IgD-negative memory B cell (primary cell): ENCODE measurements at regions not wholly inside any gene's neighbourhood (a gene's known extent, or its start where the extent isn't known, plus 50 kb on each side); places are given as distances from the start of the nearest gene placed in this dataset.
"Not testable (repeated sequence)": the region's sequence is repeated elsewhere in the genome, so short reads cannot be mapped to it uniquely, and the experiment has no call there.

ENCODE experiments used
- H3K27ac Mint-ChIP-seq, 3 donors: one replicate each; pipeline ENCODE4 v1.8.0; 2020 to 2022; ENCODE audit warnings: mild to moderate bottlenecking in 3 of 3, mixed read lengths in 3 of 3, moderate library complexity in 1 of 3
- H3K27me3 Mint-ChIP-seq: one replicate; pipeline ENCODE4 v1.8.0; 2021; ENCODE audit warnings: mixed read lengths
- H3K36me3 Mint-ChIP-seq: one replicate; pipeline ENCODE4 v1.8.0; 2020; ENCODE audit warnings: mild to moderate bottlenecking, mixed read lengths
- H3K4me1 Mint-ChIP-seq, 3 donors: one replicate each; pipeline ENCODE4 v1.8.0; 2020 to 2022; ENCODE audit warnings: mixed read lengths in 3 of 3, mild to moderate bottlenecking in 1 of 3
- H3K4me3 Mint-ChIP-seq, 4 donors: one replicate each; pipeline ENCODE4 v1.8.0; 2020 to 2022; ENCODE audit warnings: mild to moderate bottlenecking in 4 of 4, mixed read lengths in 4 of 4, moderate library complexity in 3 of 4
- H3K9me3 Mint-ChIP-seq, 3 donors: one replicate each; pipeline ENCODE4 v1.8.0; 2020 to 2021; ENCODE audit warnings: mixed read lengths in 3 of 3, mild to moderate bottlenecking in 1 of 3

- Mint-ChIP-seq H3K4me1 (no peaks in the 10 kb centered on the region), H3K9me3 (peaks cover 0 to 10% (median 4%) of the 10 kb centered on the region in 3 donors), H3K4me3 (no peak overlapping the region), H3K27me3 (peaks cover 3% of the 10 kb centered on the region), H3K36me3 (peaks cover 2% of the 10 kb centered on the region), H3K27ac (no peak overlapping the region)
These were observed 239.1 kb upstream of the ARID2 start for GRCh38 chr12:45490232-45490881.

GRCh38 chr12:45494279-45494678 is 235.2 kb upstream of the ARID2 start:
- Mint-ChIP-seq H3K27me3 (peaks cover 3% of the 10 kb centered on the region), H3K36me3 (peaks cover 2% of the 10 kb centered on the region), H3K4me3 (no peak overlapping the region), H3K4me1 (no peaks in the 10 kb centered on the region), H3K27ac (no peak overlapping the region), H3K9me3 (peaks cover 2 to 10% (median 4%) of the 10 kb centered on the region in 3 donors)

GRCh38 chr12:45498645-45499044 is 230.9 kb upstream of the ARID2 start:
- H3K36me3 Mint-ChIP-seq, result peaks cover 2% of the 10 kb centered on the region
- H3K4me3 Mint-ChIP-seq, result no peak overlapping the region

GRCh38 chr12:45502481-45503128 is 226.9 kb upstream of the ARID2 start:
- no peaks in the 10 kb centered on the region for H3K9me3 Mint-ChIP-seq

More at GRCh38 chr12:45498645-45499044, 230.9 kb upstream of the ARID2 start:
- Mint-ChIP-seq H3K27ac (no peak overlapping the region), H3K9me3 (peaks cover 0 to 2% (median 2%) of the 10 kb centered on the region in 3 donors), H3K4me1 (no peaks in the 10 kb centered on the region), H3K27me3 (peaks cover 7% of the 10 kb centered on the region)

GRCh38 chr12:45503899-45504298 is 225.6 kb upstream of the ARID2 start:
- H3K27ac Mint-ChIP-seq, result no peak overlapping the region
- no peaks in the 10 kb centered on the region for H3K9me3 Mint-ChIP-seq
- no peaks in the 10 kb centered on the region for H3K36me3 Mint-ChIP-seq
- H3K4me3 Mint-ChIP-seq, result no peak overlapping the region
- peaks cover 7% of the 10 kb centered on the region for H3K27me3 Mint-ChIP-seq
- no peaks in the 10 kb centered on the region for H3K4me1 Mint-ChIP-seq

More at GRCh38 chr12:45502481-45503128, 226.9 kb upstream of the ARID2 start:
- Mint-ChIP-seq H3K27ac (no peak overlapping the region), H3K36me3 (no peaks in the 10 kb centered on the region), H3K4me1 (no peaks in the 10 kb centered on the region), H3K4me3 (no peak overlapping the region), H3K27me3 (peaks cover 7% of the 10 kb centered on the region)

- H3K27ac Mint-ChIP-seq, result no peak overlapping the region
- peaks cover 7% of the 10 kb centered on the region for H3K27me3 Mint-ChIP-seq
- no peaks in the 10 kb centered on the region for H3K36me3 Mint-ChIP-seq
- no peak overlapping the region for H3K4me3 Mint-ChIP-seq
- H3K9me3 Mint-ChIP-seq, result no peaks in the 10 kb centered on the region
- no peaks in the 10 kb centered on the region for H3K4me1 Mint-ChIP-seq
These were observed 225.0 kb upstream of the ARID2 start for GRCh38 chr12:45504316-45505010.

- Mint-ChIP-seq H3K4me1 (no peaks in the 10 kb centered on the region), H3K27me3 (no peaks in the 10 kb centered on the region), H3K4me3 (no peak overlapping the region), H3K27ac (no peak overlapping the region), H3K36me3 (no peaks in the 10 kb centered on the region), H3K9me3 (peaks cover 0 to 5% (median 4%) of the 10 kb centered on the region in 3 donors)
These were observed 220.3 kb upstream of the ARID2 start for GRCh38 chr12:45509187-45509586.

GRCh38 chr12:45509621-45510020 is 219.9 kb upstream of the ARID2 start:
- Mint-ChIP-seq H3K36me3 (no peaks in the 10 kb centered on the region), H3K9me3 (peaks cover 0 to 5% (median 4%) of the 10 kb centered on the region in 3 donors), H3K27ac (no peak overlapping the region), H3K4me3 (no peak overlapping the region), H3K27me3 (no peaks in the 10 kb centered on the region), H3K4me1 (no peaks in the 10 kb centered on the region)

- peaks cover 2 to 8% (median 4%) of the 10 kb centered on the region in 3 donors for H3K4me1 Mint-ChIP-seq
- H3K36me3 Mint-ChIP-seq, result no peaks in the 10 kb centered on the region
- peaks cover 2% of the 10 kb centered on the region for H3K27me3 Mint-ChIP-seq
- peaks cover 0 to 2% (median 1%) of the 10 kb centered on the region in 3 donors for H3K9me3 Mint-ChIP-seq
- no peak overlapping the region for H3K4me3 Mint-ChIP-seq
- no peak overlapping the region for H3K27ac Mint-ChIP-seq
These were observed 212.1 kb upstream of the ARID2 start for GRCh38 chr12:45517381-45517780.

- Mint-ChIP-seq H3K27ac (no peak overlapping the region), H3K27me3 (peaks cover 2% of the 10 kb centered on the region), H3K36me3 (no peaks in the 10 kb centered on the region), H3K9me3 (peaks cover 0 to 4% (median 2%) of the 10 kb centered on the region in 3 donors), H3K4me3 (no peak overlapping the region), H3K4me1 (peaks cover 2 to 8% (median 4%) of the 10 kb centered on the region in 3 donors)
These were observed 210.9 kb upstream of the ARID2 start for GRCh38 chr12:45518291-45519235.

- H3K36me3 Mint-ChIP-seq, result peaks cover 4% of the 10 kb centered on the region
- H3K4me1 Mint-ChIP-seq, result peaks cover 2 to 8% (median 4%) of the 10 kb centered on the region in 3 donors
- peaks cover 2% of the 10 kb centered on the region for H3K27me3 Mint-ChIP-seq
- H3K9me3 Mint-ChIP-seq, result peaks cover 7 to 14% (median 9%) of the 10 kb centered on the region in 3 donors
- no peak overlapping the region for H3K4me3 Mint-ChIP-seq
- H3K27ac Mint-ChIP-seq, result no peak overlapping the region
These were observed 207.3 kb upstream of the ARID2 start for GRCh38 chr12:45522227-45522626.

GRCh38 chr12:45526823-45527222 is 202.7 kb upstream of the ARID2 start:
- not testable (repeated sequence) for H3K27ac Mint-ChIP-seq, H3K27me3 Mint-ChIP-seq, H3K36me3 Mint-ChIP-seq, H3K4me1 Mint-ChIP-seq, H3K4me3 Mint-ChIP-seq
- peaks cover 11 to 21% (median 14%) of the 10 kb centered on the region in 3 donors for H3K9me3 Mint-ChIP-seq

- no peaks in the 10 kb centered on the region for H3K4me1 Mint-ChIP-seq
- peaks cover 1% of the 10 kb centered on the region for H3K27me3 Mint-ChIP-seq
- H3K4me3 Mint-ChIP-seq, result no peak overlapping the region
- H3K36me3 Mint-ChIP-seq, result no peaks in the 10 kb centered on the region
- no peak overlapping the region for H3K27ac Mint-ChIP-seq
- peaks cover 0 to 13% (median 3%) of the 10 kb centered on the region in 3 donors for H3K9me3 Mint-ChIP-seq
These were observed 197.4 kb upstream of the ARID2 start for GRCh38 chr12:45532113-45532512.

- H3K9me3 Mint-ChIP-seq, result no peaks in the 10 kb centered on the region
- peaks cover 1% of the 10 kb centered on the region for H3K27me3 Mint-ChIP-seq
- no peaks in the 10 kb centered on the region for H3K36me3 Mint-ChIP-seq
- H3K4me3 Mint-ChIP-seq, result no peak overlapping the region
- no peak overlapping the region for H3K27ac Mint-ChIP-seq
- no peaks in the 10 kb centered on the region for H3K4me1 Mint-ChIP-seq
These were observed 193.8 kb upstream of the ARID2 start for GRCh38 chr12:45535610-45536180.
